ENCODE measurements at regions not wholly inside any gene's neighbourhood (a gene's known extent, or its start where the extent isn't known, plus 50 kb on each side); places are given as distances from the start of the nearest gene placed in this dataset.

- no peak for TF ChIP-seq FOXM1 (IDR thresholded peaks at IDR 0.05; ENCODE audit: borderline replicate concordance)
- TF ChIP-seq TARDBP (IDR thresholded peaks at IDR 0.05), result no peak
- no peak for TF ChIP-seq PKNOX1 (IDR thresholded peaks at IDR 0.05)
- no peak for TF ChIP-seq SUZ12 (IDR thresholded peaks at IDR 0.05)
- TF ChIP-seq CTBP1 (IDR thresholded peaks at IDR 0.05; ENCODE audit: borderline replicate concordance), result no peak
- no peak for TF ChIP-seq HDGF (IDR thresholded peaks at IDR 0.05; ENCODE audit: borderline replicate concordance)
- TF ChIP-seq SP1 (IDR thresholded peaks at IDR 0.05), result no peak
- TF ChIP-seq BHLHE40 (IDR thresholded peaks at IDR 0.05; ENCODE audit: borderline replicate concordance), result no peak
- TF ChIP-seq ELF4 (IDR thresholded peaks at IDR 0.05), result no peak
- no peak for TF ChIP-seq NFRKB (IDR thresholded peaks at IDR 0.05)
- no peak for TF ChIP-seq ARNT (IDR thresholded peaks at IDR 0.05)
- TF ChIP-seq L3MBTL2 (conservative IDR thresholded peaks at IDR 0.05), result no peak
Observed at GRCh38 chr12:33296529-33296928, 143.1 kb downstream of the SYT10 start.
